Common myeloid progenitor, CD34-positive (primary cell): ENCODE measurements at regions not wholly inside any gene's neighbourhood (a gene's known extent, or its start where the extent isn't known, plus 50 kb on each side); places are given as distances from the start of the nearest gene placed in this dataset.

Experiments used
- CTCF ChIA-PET: fragments of 350-600 bp; sonication (Branson Sonifier 250); formaldehyde crosslinking; loops from one replicate; lab custom pipeline; 2021; ENCODE audit warnings: antibody characterized with exemption; lab: Charles Lee
- POLR2A ChIA-PET: fragments of 350-600 bp; sonication (Branson Sonifier 250); formaldehyde crosslinking; loops from one replicate; lab custom pipeline; 2021; ENCODE audit warnings: antibody characterized with exemption; lab: Charles Lee
- DNase-seq, 3 donors: peaks; one replicate each; pipeline versions ENCODE4 v3.0.0 to v3.0.0-alpha.2; 2013
- H3K27ac ChIP-seq, 2 experiments: 1 replicate in 1 of 2; 2 replicates in 1 of 2; pipeline ENCODE4 v1.7.0; 2013; ENCODE audit warnings: inconsistent platforms in 2 of 2, low read length in 2 of 2, mild to moderate bottlenecking in 2 of 2, low read depth in 1 of 2, moderate library complexity in 1 of 2; ENCODE audit not compliant: severe bottlenecking in 2 of 2, insufficient read depth in 1 of 2, poor library complexity in 1 of 2
- H3K27me3 ChIP-seq, 5 experiments: replicated peaks in 2 of 5; 1 replicate in 3 of 5; 2 replicates in 2 of 5; pipeline versions ENCODE4 v1.6.1 to v1.7.0; 2013; ENCODE audit warnings: low read length in 4 of 5, mild to moderate bottlenecking in 2 of 5, moderate library complexity in 2 of 5, inconsistent platforms in 1 of 5; ENCODE audit not compliant: insufficient read depth in 5 of 5, control insufficient read depth in 4 of 5
- H3K36me3 ChIP-seq, 4 experiments: 1 replicate in 2 of 4; 2 replicates in 2 of 4; pipeline versions ENCODE4 v1.6.1 to v1.7.0; 2013; ENCODE audit warnings: low read length in 3 of 4, control low read depth in 1 of 4, mild to moderate bottlenecking in 1 of 4; ENCODE audit not compliant: control insufficient read depth in 4 of 4, insufficient read depth in 4 of 4
- H3K4me1 ChIP-seq, 4 experiments: 1 replicate in 3 of 4; 2 replicates in 1 of 4; pipeline versions ENCODE4 v1.6.1 to v1.7.1; 2013; ENCODE audit warnings: low read length in 3 of 4, mild to moderate bottlenecking in 3 of 4, control low read depth in 1 of 4, inconsistent platforms in 1 of 4, moderate library complexity in 1 of 4; ENCODE audit not compliant: control insufficient read depth in 4 of 4, insufficient read depth in 4 of 4; ENCODE audit errors: control extremely low read depth in 1 of 4
- H3K4me3 ChIP-seq, 7 experiments: 1 replicate in 4 of 7; 2 replicates in 3 of 7; pipeline versions ENCODE4 v1.5.1 to v1.7.0; 2013; ENCODE audit warnings: mild to moderate bottlenecking in 7 of 7, low read length in 6 of 7, moderate library complexity in 6 of 7, inconsistent platforms in 2 of 7, low read depth in 2 of 7, control low read depth in 1 of 7; ENCODE audit not compliant: insufficient read depth in 4 of 7, control insufficient read depth in 1 of 7; ENCODE audit errors: extremely low read depth in 1 of 7
- H3K9me3 ChIP-seq, 5 experiments: 1 replicate in 4 of 5; 2 replicates in 1 of 5; pipeline versions ENCODE4 v1.6.1 to v1.7.1; 2013; ENCODE audit warnings: low read length in 4 of 5, mild to moderate bottlenecking in 2 of 5, inconsistent platforms in 1 of 5, low read depth in 1 of 5, moderate library complexity in 1 of 5; ENCODE audit not compliant: control insufficient read depth in 4 of 5, insufficient read depth in 2 of 5; ENCODE audit errors: control extremely low read depth in 1 of 5
- WGBS: methylation state at CpG from one replicate; pipeline ENCODE4 v1.1.5; 2013; ENCODE audit not compliant: insufficient coverage; 5-methylcytosine and 5-hydroxymethylcytosine counted together

DNA sequence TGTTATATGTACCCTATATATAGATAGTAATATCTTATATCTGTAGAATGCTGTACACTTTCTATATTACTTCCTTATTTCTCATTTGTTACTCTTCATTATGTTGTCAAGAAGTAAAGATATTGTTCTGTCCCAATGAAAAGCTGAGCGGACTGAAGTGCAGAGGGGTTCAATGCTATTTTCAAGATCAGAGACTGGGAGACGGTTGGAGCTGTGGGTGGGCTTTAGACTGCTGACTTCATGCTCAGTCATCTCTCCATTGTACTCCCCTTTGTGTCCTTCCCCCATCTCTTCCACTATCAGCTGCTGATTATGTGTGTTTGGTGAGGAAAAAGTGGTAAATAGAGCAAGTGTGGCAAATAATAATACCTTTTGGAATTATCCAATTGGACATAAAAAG is 532.3 kb upstream of the ZNF608 start:
- Histone ChIP-seq H3K27me3 (no peaks in the 10 kb centered on the region), H3K27ac (no peak overlapping the region), H3K36me3 (no peaks in the 10 kb centered on the region), H3K4me3 (no peak overlapping the region), H3K9me3 (no peaks in the 10 kb centered on the region), H3K4me1 (no peaks in the 10 kb centered on the region)
- DNase-seq, result no peak
- WGBS, result 100% methylated on average over 2 of the region's 2 CpGs
- ChIA-PET CTCF (no interaction called here), POLR2A (no interaction called here)

DNA sequence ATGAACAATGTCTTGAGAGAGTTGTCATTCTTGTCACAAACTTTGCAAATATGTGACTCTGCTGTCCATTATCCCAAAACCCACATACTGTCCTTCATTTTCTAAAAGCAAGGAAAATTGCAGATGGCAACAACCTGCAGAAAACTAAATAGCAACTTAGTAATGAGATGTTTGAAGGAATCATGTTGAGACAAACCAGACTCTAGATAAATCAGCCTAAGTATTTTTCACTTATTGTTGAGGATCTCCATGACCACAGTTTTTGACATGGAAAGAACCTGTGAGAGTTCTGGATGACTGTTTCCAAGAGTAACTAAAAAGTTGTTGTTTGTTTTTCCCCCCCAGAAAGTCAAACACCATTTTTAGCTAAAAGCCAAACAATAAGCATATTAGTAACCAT is 535.2 kb upstream of the ZNF608 start:
- Histone ChIP-seq H3K9me3 (no peaks in the 10 kb centered on the region), H3K4me1 (no peaks in the 10 kb centered on the region), H3K27ac (no peak overlapping the region), H3K36me3 (no peaks in the 10 kb centered on the region), H3K4me3 (no peak overlapping the region), H3K27me3 (no peaks in the 10 kb centered on the region)
- DNase-seq, result no peak
- CTCF ChIA-PET, result interaction anchor here (1.3 kb wide), 1 partner anchor 12 kb away, joined by 3 read pairs; no protein-coding TSS in a partner anchor
- POLR2A ChIA-PET, result no interaction called here

DNA sequence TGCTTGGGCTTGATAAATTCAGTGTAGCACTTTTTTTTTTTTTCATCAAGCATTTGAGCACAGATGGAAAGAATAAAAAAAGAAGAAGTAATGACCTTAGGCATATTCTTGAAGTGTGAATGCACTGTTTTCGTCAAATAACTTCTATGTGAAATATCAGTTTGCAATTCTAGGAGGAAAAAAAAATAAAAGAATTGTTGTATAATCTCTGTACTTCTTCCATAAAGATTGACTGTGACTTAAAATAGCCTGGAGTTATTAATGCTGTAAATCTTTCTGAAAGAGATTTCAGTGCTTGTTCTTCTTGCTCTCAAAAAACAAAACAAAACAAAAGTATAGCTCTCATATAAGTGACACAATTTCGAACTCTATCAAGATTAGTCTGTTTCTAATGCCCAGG is 536.9 kb upstream of the ZNF608 start:
- WGBS, result 80% methylated on average over 1 of the region's 2 CpGs
- no peak overlapping the region for H3K27ac ChIP-seq
- H3K4me3 ChIP-seq, result no peak overlapping the region
- no peaks in the 10 kb centered on the region for H3K36me3 ChIP-seq
- H3K27me3 ChIP-seq, result no peaks in the 10 kb centered on the region
- POLR2A ChIA-PET, result no interaction called here
- no peak for DNase-seq
- CTCF ChIA-PET, result no interaction called here
- H3K4me1 ChIP-seq, result no peaks in the 10 kb centered on the region
- H3K9me3 ChIP-seq, result no peaks in the 10 kb centered on the region

DNA sequence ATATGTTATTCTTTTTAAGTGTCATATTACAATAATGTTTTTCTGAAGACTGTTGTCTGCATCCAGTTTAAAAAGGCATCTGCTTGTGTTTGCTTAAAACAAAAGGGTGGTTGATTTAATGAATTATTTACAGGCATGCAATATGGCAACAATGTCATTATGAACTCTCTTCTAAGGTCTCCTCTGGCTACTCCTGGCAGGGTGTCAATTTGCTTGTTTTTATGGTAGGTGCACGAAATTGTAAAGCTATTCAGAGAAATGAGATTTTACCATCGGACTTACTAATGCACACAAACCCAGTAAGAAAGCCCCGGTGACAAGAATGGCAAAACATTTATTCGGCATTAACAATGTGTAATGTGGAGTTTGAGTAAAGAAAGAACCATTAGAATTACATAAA is 539.8 kb upstream of the ZNF608 start:
- no peaks in the 10 kb centered on the region for H3K27me3 ChIP-seq
- no peak overlapping the region for H3K4me3 ChIP-seq
- DNase-seq, result no peak
- WGBS, result no CpG with 5 or more reads among the region's 4 CpGs
- CTCF ChIA-PET, result interaction anchor here (0.6 kb wide), 1 partner anchor 11 kb away, joined by 3 read pairs; no protein-coding TSS in a partner anchor
- POLR2A ChIA-PET, result no interaction called here
- H3K9me3 ChIP-seq, result no peaks in the 10 kb centered on the region
- H3K27ac ChIP-seq, result no peak overlapping the region
- no peaks in the 10 kb centered on the region for H3K36me3 ChIP-seq
- no peaks in the 10 kb centered on the region for H3K4me1 ChIP-seq

DNA sequence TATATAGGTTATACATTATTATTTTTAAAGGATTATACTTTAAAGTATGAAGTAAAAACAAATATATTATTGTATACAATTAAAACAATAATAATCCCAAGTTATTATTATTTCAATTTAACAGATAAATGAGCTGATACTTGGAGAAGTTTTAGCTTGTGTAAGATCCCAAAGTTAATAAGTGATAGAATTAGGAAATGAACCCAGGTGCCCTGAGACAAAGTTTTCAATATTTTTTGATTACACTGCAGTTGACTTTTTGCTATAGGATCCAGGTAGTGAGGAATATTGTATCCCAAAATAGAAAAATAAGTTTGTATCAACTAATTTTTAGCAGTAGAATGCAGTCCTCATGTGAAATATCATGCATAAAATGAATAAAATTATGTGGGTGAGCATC is 543.2 kb upstream of the ZNF608 start:
- Histone ChIP-seq H3K4me1 (no peaks in the 10 kb centered on the region), H3K27me3 (no peaks in the 10 kb centered on the region), H3K27ac (no peak overlapping the region), H3K36me3 (no peaks in the 10 kb centered on the region), H3K4me3 (no peak overlapping the region), H3K9me3 (no peaks in the 10 kb centered on the region)
- DNase-seq, result no peak
- ChIA-PET POLR2A (interaction anchor here (0.5 kb wide), 1 partner anchor 828 kb away, joined by 3 read pairs; no protein-coding TSS in a partner anchor), CTCF (no interaction called here)

DNA sequence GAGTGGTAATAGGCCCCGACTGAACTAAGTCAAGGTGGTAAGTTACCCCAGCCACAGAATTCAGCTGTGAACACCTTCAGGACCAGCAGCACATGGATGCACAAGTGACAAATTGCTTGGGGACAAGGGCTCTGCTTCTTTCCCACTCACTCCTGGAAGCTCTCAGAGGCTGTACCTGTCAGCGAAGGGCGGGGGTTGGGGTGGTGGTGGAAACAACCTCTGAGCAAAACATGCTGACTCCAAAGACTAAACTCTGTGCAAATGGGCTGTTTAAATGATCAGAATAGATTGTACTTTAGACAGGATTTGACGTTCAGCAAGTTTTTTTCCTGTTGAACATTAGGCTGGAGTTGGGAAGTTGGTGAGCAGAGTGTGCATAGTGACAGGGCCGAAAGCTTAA is 544.5 kb upstream of the ZNF608 start:
- WGBS, result 100% methylated on average over 2 of the region's 5 CpGs
- CTCF ChIA-PET, result no interaction called here
- DNase-seq, result no peak

DNA sequence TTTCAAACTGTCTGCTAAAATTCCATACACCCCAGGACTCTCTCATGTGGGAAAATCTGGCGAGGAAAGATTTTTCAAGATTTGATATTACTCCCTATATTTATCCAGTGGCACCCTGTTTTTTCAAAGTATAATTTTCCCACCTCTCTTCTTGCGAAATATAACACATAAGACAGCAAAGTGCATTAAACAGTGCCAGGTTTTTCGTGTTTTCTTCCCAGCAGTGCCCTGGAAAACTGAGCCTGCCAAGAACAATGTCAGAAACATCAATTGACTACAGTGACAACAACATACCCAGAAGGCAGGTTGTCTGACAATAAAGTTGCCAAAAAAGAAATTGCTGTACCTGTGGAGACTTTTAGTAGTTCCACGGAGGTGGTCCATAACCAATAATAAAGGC is 545.0 kb upstream of the ZNF608 start:
- Histone ChIP-seq H3K27me3 (no peaks in the 10 kb centered on the region), H3K4me3 (no peak overlapping the region), H3K36me3 (no peaks in the 10 kb centered on the region), H3K27ac (no peak overlapping the region), H3K4me1 (no peaks in the 10 kb centered on the region), H3K9me3 (no peaks in the 10 kb centered on the region)
- CTCF ChIA-PET, result interaction anchor here (1.3 kb wide), 1 partner anchor 11 kb away, joined by 3 read pairs; no protein-coding TSS in a partner anchor
- POLR2A ChIA-PET, result no interaction called here
- 98% methylated on average over 4 of the region's 4 CpGs for WGBS
- no peak for DNase-seq

More for the DNA sequence above, 544.5 kb upstream of the ZNF608 start:
- no peaks in the 10 kb centered on the region for H3K27me3 ChIP-seq
- no peaks in the 10 kb centered on the region for H3K36me3 ChIP-seq
- POLR2A ChIA-PET, result no interaction called here
- H3K4me3 ChIP-seq, result no peak overlapping the region
- no peaks in the 10 kb centered on the region for H3K4me1 ChIP-seq
- H3K27ac ChIP-seq, result no peak overlapping the region
- H3K9me3 ChIP-seq, result no peaks in the 10 kb centered on the region
